K562 (cell line): ENCODE measurements at regions not wholly inside any gene's neighbourhood (a gene's known extent, or its start where the extent isn't known, plus 50 kb on each side); places are given as distances from the start of the nearest gene placed in this dataset.

Experiments
- ATAC-seq: fragments of 200-7000 bp; cut with Tn5 transposase; 3 replicates; pipeline ENCODE4 v1.9.1; 2020; ENCODE audit warnings: moderate library complexity
- BruUV-seq: library from RNA; stranded (reverse); fragments of 400-500 nt; replicated peaks from 2 replicates; lab custom pipeline; 2021; lab: Mats Ljungman, UMichigan
- CTCF ChIA-PET: fragments of 300-600 bp; formaldehyde crosslinking; extraction: SDS; loops from one replicate; lab custom pipeline; 2021; ENCODE audit warnings: low intra/inter-chr PET ratio; lab: Yijun Ruan, JAX
- POLR2A ChIA-PET: fragments of 300-600, 350-650 bp; sonication (Branson Sonifier 250); formaldehyde crosslinking; extraction: SDS; loops from one replicate; lab custom pipeline; 2021; ENCODE audit warnings: antibody characterized with exemption, inconsistent platforms; lab: Yijun Ruan, JAX
- DNase-seq, 4 experiments: peaks; one replicate each; pipeline versions ENCODE4 v3.0.0 to v3.0.0-alpha.2; 2011 to 2018; ENCODE audit warnings: low spot score in 3 of 4, mixed read lengths in 3 of 4; ENCODE audit errors: extremely low read depth in 1 of 4
- FAIRE-seq: peaks from 2 replicates; lab custom pipeline; 2011; peaks lifted over from hg19 to GRCh38; lab: Jason Lieb, UNC
- H2AFZ ChIP-seq: 2 replicates; pipeline ENCODE4 v1.6.0; 2011; ENCODE audit warnings: low read depth, low read length, control low read depth, inconsistent platforms
- H3K27ac ChIP-seq: fragments of 200-600 bp; 3 replicates; pipeline ENCODE4 v1.8.0; 2011; ENCODE audit warnings: low read depth, mild to moderate bottlenecking, control low read depth, inconsistent platforms, low read length, moderate library complexity, mixed read lengths; ENCODE audit errors: extremely low read depth
- H3K27me3 ChIP-seq, 2 experiments: fragments of 300-600 bp in 1 of 2; 2 replicates in 1 of 2; 3 replicates in 1 of 2; pipeline versions ENCODE4 v1.6.0 to v1.8.0; 2011; ENCODE audit warnings: inconsistent platforms in 2 of 2, low read length in 2 of 2, mild to moderate bottlenecking in 1 of 2, mixed read lengths in 1 of 2, moderate library complexity in 1 of 2; ENCODE audit not compliant: control insufficient read depth in 2 of 2, insufficient read depth in 2 of 2
- H3K36me3 ChIP-seq: fragments of 300-600 bp; 3 replicates; pipeline ENCODE4 v1.8.0; 2011; ENCODE audit warnings: mild to moderate bottlenecking, low read length, inconsistent platforms; ENCODE audit not compliant: control insufficient read depth, insufficient read depth
- H3K4me1 ChIP-seq, 2 experiments: fragments of 200-600 bp in 1 of 2; replicated peaks in 1 of 2; 2 replicates in 1 of 2; 3 replicates in 1 of 2; pipeline versions ENCODE4 v1.5.1 to v1.8.0; 2011; ENCODE audit warnings: inconsistent platforms in 2 of 2, low read length in 2 of 2, mild to moderate bottlenecking in 1 of 2, mixed read lengths in 1 of 2, moderate library complexity in 1 of 2; ENCODE audit not compliant: control insufficient read depth in 2 of 2, insufficient read depth in 2 of 2
- H3K4me2 ChIP-seq: 2 replicates; pipeline ENCODE4 v1.6.1; 2011; ENCODE audit warnings: low read length, control low read depth, inconsistent platforms, mixed read lengths; ENCODE audit not compliant: insufficient read depth
- H3K4me3 ChIP-seq: fragments of 200-600 bp; sonication (generic), shearing (Covaris generic); 2 replicates; pipeline ENCODE4 v1.5.1; 2016; ENCODE audit warnings: control low read depth, inconsistent platforms
- H3K79me2 ChIP-seq: fragments of 200-600 bp; 3 replicates; pipeline ENCODE4 v1.8.0; 2011; ENCODE audit warnings: low read length, inconsistent platforms; ENCODE audit not compliant: control insufficient read depth, insufficient read depth
- H3K9ac ChIP-seq, 2 experiments: 2 replicates each; pipeline versions ENCODE4 v1.6.0 to v1.6.1; 2011; ENCODE audit warnings: low read depth in 2 of 2, low read length in 2 of 2, control low read depth in 1 of 2, inconsistent platforms in 1 of 2, mild to moderate bottlenecking in 1 of 2, mixed read lengths in 1 of 2; ENCODE audit not compliant: insufficient read depth in 1 of 2
- H3K9me1 ChIP-seq: one replicate; pipeline ENCODE4 v1.6.0; 2011; ENCODE audit warnings: inconsistent platforms, mild to moderate bottlenecking, low read length, moderate library complexity; ENCODE audit not compliant: control insufficient read depth, insufficient read depth
- H3K9me3 ChIP-seq: replicated peaks from 2 replicates; pipeline ENCODE4 v1.5.1; 2011; ENCODE audit warnings: low read depth, low read length, inconsistent platforms; ENCODE audit not compliant: control insufficient read depth, insufficient read depth
- H4K20me1 ChIP-seq: replicated peaks from 2 replicates; pipeline ENCODE4 v1.6.1; 2011; ENCODE audit warnings: low read length, inconsistent platforms, mixed read lengths; ENCODE audit not compliant: control insufficient read depth, insufficient read depth
- E2F1 ChIP-seq: sonication (generic); formaldehyde crosslinking; IDR thresholded peaks from 2 replicates; pipeline ENCODE4 v1.8.1; 2023; ENCODE audit warnings: mild to moderate bottlenecking, missing genetic modification reagents, moderate library complexity
- NONO ChIP-seq, 2 experiments: fragments of 200-400 bp in 1 of 2; fragments of 450-650 bp in 1 of 2; formaldehyde crosslinking in 1 of 2; IDR thresholded peaks; 2 replicates each; pipeline ENCODE4 v1.6.1; 2017; ENCODE audit warnings: low read depth in 2 of 2, mild to moderate bottlenecking in 2 of 2, moderate library complexity in 2 of 2, low read length in 1 of 2
- ZNF76 ChIP-seq: fragments of 250-450 bp; sonication (Bioruptor Pico); IDR thresholded peaks from 2 replicates; pipeline ENCODE4 v1.4.0; 2020; ENCODE audit warnings: mild to moderate bottlenecking, moderate library complexity, borderline replicate concordance
- WGBS: fragments of 100-300 bp; shearing (Covaris generic); methylation state at CpG from one replicate; pipeline ENCODE4 v1.1.6; 2016; ENCODE audit warnings: low coverage, mixed read lengths; ENCODE audit not compliant: insufficient coverage; ENCODE audit errors: missing lambda C conversion rate; 5-methylcytosine and 5-hydroxymethylcytosine counted together
- in situ Hi-C: fragments of 300-500 bp; cut with MboI; formaldehyde crosslinking; loops from 4 replicates; pipeline ENCODE4 v1.15.0; 2018; ENCODE audit warnings: inconsistent platforms, mixed read lengths
- intact Hi-C: fragments of 100-400 bp; cut with micrococcal nuclease; formaldehyde crosslinking; loops from 2 replicates; pipeline ENCODE4 v1.14.2; 2022

GRCh38 chr6:21868226-21868625 is 274.7 kb downstream of the SOX4 start:
- FAIRE-seq = no peak
- WGBS = 0% methylated on average over 2 of the region's 2 CpGs

More at GRCh38 chr6:21868226-21868625, 274.7 kb downstream of the SOX4 start:
- H3K9me1 ChIP-seq = no peaks in the 10 kb centered on the region
- intact Hi-C loops (no loop called here), in situ Hi-C loops (no loop called here)
- H3K9ac ChIP-seq = no peak overlapping the region
- no peak overlapping the region for H3K4me2 ChIP-seq
- no peak for DNase-seq
- H3K9me3 ChIP-seq = no peaks in the 10 kb centered on the region
- H3K27me3 ChIP-seq = peaks cover 11 to 35% of the 10 kb centered on the region in 2 experiments; a peak in 3 of 5 replicates
- no TSS peak for BruUV-seq
- no peak overlapping the region for H2AFZ ChIP-seq
- no peaks in the 10 kb centered on the region; the same call in 1 of the 2 replicates for H4K20me1 ChIP-seq
- no peak overlapping the region for H3K27ac ChIP-seq
- ChIA-PET POLR2A (no interaction called here), CTCF (no interaction called here)
- no peaks in the 10 kb centered on the region for H3K79me2 ChIP-seq
- TF ChIP-seq E2F1 (CRISPR knock-in tag) (no peak), NONO (IDR thresholded peaks at IDR 0.05; ENCODE audit: low read depth in 2 of 2, low read length in 1 of 2) (no peak), ZNF76 (CRISPR knock-in tag) (no peak)
- H3K4me3 ChIP-seq = no peak overlapping the region
- H3K36me3 ChIP-seq = no peaks in the 10 kb centered on the region
- ATAC-seq = no peak
- no peaks in the 10 kb centered on the region for H3K4me1 ChIP-seq
